GM19099 (cell line): ENCODE measurements at regions not wholly inside any gene's neighbourhood (a gene's known extent, or its start where the extent isn't known, plus 50 kb on each side); places are given as distances from the start of the nearest gene placed in this dataset.

ENCODE experiments used
- POLR2A ChIP-seq: IDR thresholded peaks from 3 replicates; pipeline ENCODE4 v1.6.1; 2011; ENCODE audit warnings: low read depth; ENCODE audit not compliant: insufficient read length; ENCODE audit errors: extremely low read depth

- no peak for TF ChIP-seq POLR2A
These were observed 376.4 kb downstream of the HTR7 start for GRCh38 chr10:90481326-90481923.

- no peak for TF ChIP-seq POLR2A
These were observed 373.3 kb downstream of the HTR7 start for GRCh38 chr10:90484518-90484917.

GRCh38 chr10:90494183-90494582 is 363.7 kb downstream of the HTR7 start:
- TF ChIP-seq POLR2A: no peak

- TF ChIP-seq POLR2A: no peak
These were observed 353.7 kb downstream of the HTR7 start for GRCh38 chr10:90504172-90504571.

GRCh38 chr10:90526721-90527120 is 331.1 kb downstream of the HTR7 start:
- no peak for TF ChIP-seq POLR2A

- TF ChIP-seq POLR2A: no peak
These were observed 327.3 kb downstream of the HTR7 start for GRCh38 chr10:90530521-90530920.

- no peak for TF ChIP-seq POLR2A
These were observed 300.5 kb downstream of the HTR7 start for GRCh38 chr10:90557385-90557784.

- no peak for TF ChIP-seq POLR2A
These were observed 297.5 kb downstream of the HTR7 start for GRCh38 chr10:90560331-90560730.

- no peak for TF ChIP-seq POLR2A
These were observed 296.2 kb downstream of the HTR7 start for GRCh38 chr10:90561666-90562065.

GRCh38 chr10:90571481-90572258 is 286.2 kb downstream of the HTR7 start:
- no peak for TF ChIP-seq POLR2A

- TF ChIP-seq POLR2A: no peak
These were observed 282.7 kb downstream of the HTR7 start for GRCh38 chr10:90575125-90575524.

GRCh38 chr10:90577569-90577968 is 280.3 kb downstream of the HTR7 start:
- TF ChIP-seq POLR2A: no peak

GRCh38 chr10:90579602-90580242 is 278.1 kb downstream of the HTR7 start:
- no peak for TF ChIP-seq POLR2A

GRCh38 chr10:90583416-90583815 is 274.4 kb downstream of the HTR7 start:
- TF ChIP-seq POLR2A: no peak

- TF ChIP-seq POLR2A: no peak
These were observed 270.8 kb downstream of the HTR7 start for GRCh38 chr10:90587081-90587491.

GRCh38 chr10:90587561-90587960 is 270.3 kb downstream of the HTR7 start:
- TF ChIP-seq POLR2A: no peak

GRCh38 chr10:90588222-90588621 is 269.6 kb downstream of the HTR7 start:
- no peak for TF ChIP-seq POLR2A

- no peak for TF ChIP-seq POLR2A
These were observed 268.0 kb downstream of the HTR7 start for GRCh38 chr10:90589825-90590224.
